GM23338 (cell line): ENCODE measurements at regions not wholly inside any gene's neighbourhood (a gene's known extent, or its start where the extent isn't known, plus 50 kb on each side); places are given as distances from the start of the nearest gene placed in this dataset.

ENCODE experiments used
- ATAC-seq: fragments of 200-7000 bp; cut with Tn5 transposase; 3 replicates; pipeline ENCODE4 v1.9.1; 2020
- DNase-seq: peaks from one replicate; pipeline ENCODE4 v3.0.0-alpha.2; 2015; ENCODE audit warnings: low spot score
- H2AFZ ChIP-seq: fragments of 200-600 bp; sonication (generic); 2 replicates; pipeline ENCODE4 v1.8.0; 2016; ENCODE audit warnings: antibody characterized with exemption, mild to moderate bottlenecking, moderate library complexity
- H3F3A ChIP-seq: fragments of 200-600 bp; sonication (generic); replicated peaks from 2 replicates; pipeline ENCODE4 v1.8.0; 2017; ENCODE audit warnings: antibody characterized with exemption, mixed run types, low read depth
- H3K27ac ChIP-seq: fragments of 200-600 bp; sonication (generic); 2 replicates; pipeline ENCODE4 v1.6.1; 2016; ENCODE audit warnings: low read depth
- H3K27me3 ChIP-seq: fragments of 200-600 bp; sonication (generic); 2 replicates; pipeline ENCODE4 v1.8.0; 2016; ENCODE audit warnings: mild to moderate bottlenecking, mixed run types, moderate library complexity; ENCODE audit not compliant: insufficient read depth
- H3K36me3 ChIP-seq: fragments of 200-600 bp; sonication (generic); 2 replicates; pipeline ENCODE4 v1.8.0; 2016; ENCODE audit warnings: mild to moderate bottlenecking; ENCODE audit not compliant: insufficient read depth
- H3K4me1 ChIP-seq: fragments of 200-600 bp; sonication (generic); 2 replicates; pipeline ENCODE4 v1.8.0; 2016; ENCODE audit warnings: mild to moderate bottlenecking, moderate library complexity; ENCODE audit not compliant: insufficient read depth
- H3K4me2 ChIP-seq: fragments of 200-600 bp; sonication (generic); 2 replicates; pipeline ENCODE4 v1.7.1; 2017; ENCODE audit warnings: mixed run types
- H3K4me3 ChIP-seq: fragments of 200-600 bp; sonication (generic); 2 replicates; pipeline ENCODE4 v1.6.1; 2016; ENCODE audit warnings: mixed run types
- H3K79me2 ChIP-seq: fragments of 200-600 bp; sonication (generic); replicated peaks from 2 replicates; pipeline ENCODE4 v1.8.0; 2017; ENCODE audit warnings: mild to moderate bottlenecking; ENCODE audit not compliant: insufficient read depth
- H3K9me2 ChIP-seq: fragments of 200-600 bp; sonication (generic); 2 replicates; pipeline ENCODE4 v1.8.0; 2017; ENCODE audit not compliant: insufficient read depth
- H4K20me1 ChIP-seq: fragments of 200-600 bp; sonication (generic); replicated peaks from 2 replicates; pipeline ENCODE4 v1.8.0; 2017; ENCODE audit warnings: mild to moderate bottlenecking; ENCODE audit not compliant: insufficient read depth
- H3K27ac Mint-ChIP-seq: 2 replicates; pipeline ENCODE4 v1.8.0; 2020; ENCODE audit warnings: inconsistent platforms, mild to moderate bottlenecking, moderate library complexity, mixed read lengths
- H3K27me3 Mint-ChIP-seq: 3 replicates; pipeline ENCODE4 v1.8.0; 2022; ENCODE audit warnings: low read depth, mild to moderate bottlenecking, moderate library complexity, mixed read lengths, inconsistent platforms; ENCODE audit not compliant: insufficient read depth, poor library complexity
- H3K36me3 Mint-ChIP-seq: 3 replicates; pipeline ENCODE4 v1.8.0; 2021; ENCODE audit warnings: low read depth, mild to moderate bottlenecking, inconsistent platforms, moderate library complexity, mixed read lengths
- H3K4me1 Mint-ChIP-seq: 3 replicates; pipeline ENCODE4 v1.8.0; 2020; ENCODE audit warnings: mild to moderate bottlenecking, inconsistent platforms, mixed read lengths
- H3K4me3 Mint-ChIP-seq: 3 replicates; pipeline ENCODE4 v1.8.0; 2021; ENCODE audit warnings: moderate library complexity, mild to moderate bottlenecking, inconsistent platforms, mixed read lengths
- H3K9me3 Mint-ChIP-seq: 3 replicates; pipeline ENCODE4 v1.8.0; 2020; ENCODE audit warnings: moderate library complexity, mild to moderate bottlenecking, inconsistent platforms, mixed read lengths
- CREB1 ChIP-seq: fragments of 250-450 bp; sonication (Bioruptor Pico); IDR thresholded peaks from 2 replicates; pipeline ENCODE4 v1.5.0; 2020; ENCODE audit warnings: low read depth, mild to moderate bottlenecking, moderate library complexity
- CTCF ChIP-seq, 2 experiments: fragments of 200-600 bp in 1 of 2; sonication (generic) in 1 of 2; conservative IDR thresholded peaks; 2 replicates each; pipeline versions ENCODE4 v1.5.1 to v1.6.1; 2016 to 2017; ENCODE audit warnings: antibody characterized with exemption in 2 of 2, low read depth in 2 of 2, mild to moderate bottlenecking in 2 of 2, moderate library complexity in 1 of 2
- ETS1 ChIP-seq: IDR thresholded peaks from 2 replicates; pipeline ENCODE4 v1.6.1; 2016; ENCODE audit warnings: antibody characterized with exemption
- EZH2 ChIP-seq: fragments of 200-600 bp; sonication (generic); IDR thresholded peaks from one replicate; pipeline ENCODE4 v1.8.0; 2017; ENCODE audit warnings: antibody characterized with exemption, mild to moderate bottlenecking, low read depth; ENCODE audit not compliant: unreplicated experiment
- EZH2phosphoT487 ChIP-seq: fragments of 200-600 bp; sonication (generic); IDR thresholded peaks from one replicate; pipeline ENCODE4 v1.8.1; 2018; ENCODE audit warnings: antibody characterized with exemption; ENCODE audit not compliant: unreplicated experiment
- JUNB ChIP-seq: IDR thresholded peaks from one replicate; pipeline ENCODE4 v1.6.1; 2016; ENCODE audit warnings: antibody characterized with exemption; ENCODE audit not compliant: unreplicated experiment
- NANOG ChIP-seq: IDR thresholded peaks from 2 replicates; pipeline ENCODE4 v1.6.1; 2016; ENCODE audit warnings: antibody characterized with exemption, borderline replicate concordance
- POLR2AphosphoS5 ChIP-seq: IDR thresholded peaks from 2 replicates; pipeline ENCODE4 v1.6.1; 2016; ENCODE audit warnings: antibody characterized with exemption, low read depth
- REST ChIP-seq: IDR thresholded peaks from one replicate; pipeline ENCODE4 v1.6.1; 2018; ENCODE audit warnings: antibody characterized with exemption; ENCODE audit not compliant: unreplicated experiment
- STAT1 ChIP-seq: IDR thresholded peaks from one replicate; pipeline ENCODE4 v1.6.1; 2016; ENCODE audit warnings: antibody characterized with exemption; ENCODE audit not compliant: unreplicated experiment
- ZNF114 ChIP-seq: fragments of 250-450 bp; sonication (Bioruptor Pico); IDR thresholded peaks from 2 replicates; pipeline ENCODE4 v1.5.0; 2020; ENCODE audit warnings: mild to moderate bottlenecking, moderate library complexity
- ZNF331 ChIP-seq: fragments of 250-450 bp; sonication (Bioruptor Pico); IDR thresholded peaks from 2 replicates; pipeline ENCODE4 v1.5.0; 2020; ENCODE audit warnings: low read depth, mild to moderate bottlenecking, moderate library complexity
- ZNF462 ChIP-seq: fragments of 250-450 bp; sonication (Bioruptor Pico); IDR thresholded peaks from 2 replicates; pipeline ENCODE4 v1.5.0; 2020; ENCODE audit warnings: mild to moderate bottlenecking, moderate library complexity

GRCh38 chr5:36403632-36404311 is 102.1 kb upstream of the RANBP3L start:
- ATAC-seq (no peak), DNase-seq (no peak)
- H3K4me1 ChIP-seq, result peaks cover 7% of the 10 kb centered on the region
- Mint-ChIP-seq H3K27ac (no peak overlapping the region), H3K36me3 (no peaks in the 10 kb centered on the region), H3K9me3 (no peaks in the 10 kb centered on the region), H3K4me1 (peaks cover 8% of the 10 kb centered on the region), H3K27me3 (peaks cover 2% of the 10 kb centered on the region), H3K4me3 (no peak overlapping the region)
- H4K20me1 ChIP-seq, result no peaks in the 10 kb centered on the region
- TF ChIP-seq ZNF114 (CRISPR knock-in tag) (no peak), CTCF (conservative IDR thresholded peaks at IDR 0.05; ENCODE audit: low read depth in 2 of 2) (no peak), ZNF462 (CRISPR knock-in tag) (no peak), EZH2phosphoT487 (no peak), POLR2AphosphoS5 (no peak), ETS1 (no peak), EZH2 (no peak), STAT1 (no peak), CREB1 (CRISPR knock-in tag) (no peak), NANOG (no peak), ZNF331 (CRISPR knock-in tag) (no peak), REST (no peak), JUNB (no peak)
- H3K9me2 ChIP-seq, result no peaks in the 10 kb centered on the region
- H3K79me2 ChIP-seq, result no peaks in the 10 kb centered on the region
- H3K4me2 ChIP-seq, result no peak overlapping the region
- H2AFZ ChIP-seq, result peak overlapping the region; percentile 23; the same call in 1 of the 2 replicates
- no peaks in the 10 kb centered on the region for H3K36me3 ChIP-seq
- no peak overlapping the region for H3K27ac ChIP-seq
- H3K4me3 ChIP-seq, result no peak overlapping the region
- no peaks in the 10 kb centered on the region for H3K27me3 ChIP-seq
- no peaks in the 10 kb centered on the region for H3F3A ChIP-seq
